Keratinocyte (primary cell): ENCODE measurements at regions not wholly inside any gene's neighbourhood (a gene's known extent, or its start where the extent isn't known, plus 50 kb on each side); places are given as distances from the start of the nearest gene placed in this dataset.
A peak's percentile ranks its signal among the peaks of the same experiment; 100 is the strongest.

Source experiments
- DNase-seq: peaks from one replicate; pipeline ENCODE4 v3.0.0-alpha.2; 2011; ENCODE audit warnings: low read depth, missing footprints, low spot score
- FAIRE-seq: peaks from 2 replicates; lab custom pipeline; 2011; peaks lifted over from hg19 to GRCh38; lab: Jason Lieb, UNC
- H2AFZ ChIP-seq: 2 replicates; pipeline ENCODE4 v1.6.0; 2012; ENCODE audit warnings: low read length, control low read depth, inconsistent platforms; ENCODE audit not compliant: control insufficient read depth
- H3K27ac ChIP-seq: 2 replicates; pipeline ENCODE4 v1.5.1; 2011; ENCODE audit warnings: low read length; ENCODE audit not compliant: control insufficient read depth, insufficient read depth
- H3K27me3 ChIP-seq: 3 replicates; pipeline ENCODE4 v1.6.0; 2011; ENCODE audit warnings: low read length; ENCODE audit not compliant: control insufficient read depth, insufficient read depth; ENCODE audit errors: extremely low read depth
- H3K36me3 ChIP-seq, 2 experiments: 2 replicates in 1 of 2; 3 replicates in 1 of 2; pipeline ENCODE4 v1.5.1; 2011; ENCODE audit warnings: low read length in 2 of 2, mild to moderate bottlenecking in 1 of 2; ENCODE audit not compliant: control insufficient read depth in 2 of 2, insufficient read depth in 2 of 2; ENCODE audit errors: extremely low read depth in 1 of 2
- H3K4me1 ChIP-seq: 3 replicates; pipeline ENCODE4 v1.5.1; 2011; ENCODE audit warnings: low read length; ENCODE audit not compliant: control insufficient read depth, insufficient read depth; ENCODE audit errors: extremely low read depth
- H3K4me2 ChIP-seq: 3 replicates; pipeline ENCODE4 v1.6.0; 2011; ENCODE audit warnings: low read depth, low read length; ENCODE audit not compliant: control insufficient read depth, insufficient read depth; ENCODE audit errors: extremely low read depth
- H3K4me3 ChIP-seq, 3 experiments: fragments of 200-600 bp in 1 of 3; sonication (generic) in 1 of 3; 2 replicates in 2 of 3; 3 replicates in 1 of 3; pipeline ENCODE4 v1.5.1; 2011 to 2016; ENCODE audit warnings: low read length in 3 of 3, mild to moderate bottlenecking in 3 of 3, control low read depth in 2 of 3, inconsistent platforms in 1 of 3, low read depth in 1 of 3, mixed read lengths in 1 of 3, mixed run types in 1 of 3, moderate library complexity in 1 of 3; ENCODE audit not compliant: control insufficient read depth in 2 of 3, insufficient read depth in 2 of 3; ENCODE audit errors: extremely low read depth in 1 of 3
- H3K79me2 ChIP-seq: 2 replicates; pipeline ENCODE4 v1.6.0; 2012; ENCODE audit warnings: low read length; ENCODE audit not compliant: control insufficient read depth, insufficient read depth
- H3K9ac ChIP-seq: 3 replicates; pipeline ENCODE4 v1.6.0; 2011; ENCODE audit warnings: low read length; ENCODE audit not compliant: control insufficient read depth, insufficient read depth; ENCODE audit errors: extremely low read depth
- H3K9me1 ChIP-seq: 3 replicates; pipeline ENCODE4 v1.6.0; 2011; ENCODE audit warnings: low read length; ENCODE audit not compliant: control insufficient read depth, insufficient read depth; ENCODE audit errors: extremely low read depth
- H3K9me3 ChIP-seq: 2 replicates; pipeline ENCODE4 v1.5.1; 2012; ENCODE audit warnings: low read depth, low read length; ENCODE audit not compliant: control insufficient read depth
- H4K20me1 ChIP-seq: 3 replicates; pipeline ENCODE4 v1.6.0; 2011; ENCODE audit warnings: low read length; ENCODE audit not compliant: control insufficient read depth, insufficient read depth; ENCODE audit errors: extremely low read depth
- EZH2 ChIP-seq: IDR thresholded peaks from one replicate; pipeline ENCODE4 v1.6.1; 2012; ENCODE audit warnings: inconsistent platforms, mild to moderate bottlenecking, low read length, moderate library complexity
- dilution Hi-C: fragments of 300-500 bp; cut with MboI; formaldehyde crosslinking; loops from one replicate; pipeline ENCODE4 v1.7.0; 2020; ENCODE audit warnings: low sequenced_read_pairs; ENCODE audit not compliant: extremely low pct_ligation_motif_present
- TF ChIP-seq, protein P1 (sequence below), 3 experiments: IDR thresholded peaks in 1 of 3; conservative IDR thresholded peaks in 1 of 3; optimal IDR thresholded peaks in 1 of 3; 2 replicates in 2 of 3; 3 replicates in 1 of 3; pipeline versions ENCODE3 to v1.5.1; 2011; ENCODE audit warnings: low read length in 3 of 3, mild to moderate bottlenecking in 3 of 3, moderate library complexity in 2 of 3, control low read depth in 1 of 3, inconsistent platforms in 1 of 3; ENCODE audit not compliant: insufficient read depth in 2 of 3; ENCODE audit errors: extremely low read depth in 1 of 3

DNA sequence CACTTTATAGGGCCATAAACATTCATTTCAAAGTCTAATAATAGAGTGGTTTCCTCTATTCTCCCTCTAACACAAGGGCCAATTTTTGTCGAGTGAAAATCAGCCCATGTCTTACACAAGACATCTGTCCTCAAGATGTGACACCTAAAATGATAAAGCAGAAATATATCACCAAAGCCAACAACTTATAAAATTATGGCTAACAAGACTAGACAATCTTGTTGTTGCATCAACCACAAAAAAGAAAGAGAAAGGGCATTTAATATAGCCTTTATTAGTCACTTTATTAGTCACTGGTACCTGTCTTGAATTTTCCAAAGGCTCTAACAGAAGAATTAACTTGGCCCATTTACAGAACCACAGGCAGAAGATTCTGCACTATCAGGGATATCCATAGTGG, 161.6 kb downstream of the SMIM20 start:
- Histone ChIP-seq H3K9me1 (no peaks in the 10 kb centered on the region), H3K27ac (peak overlapping the region; percentile 23), H3K36me3 (no peaks in the 10 kb centered on the region), H3K4me3 (no peak overlapping the region), H2AFZ (no peak overlapping the region), H3K27me3 (peaks cover 3% of the 10 kb centered on the region), H3K4me2 (peak overlapping the region; percentile 27), H3K4me1 (peaks cover 20% of the 10 kb centered on the region), H3K79me2 (no peaks in the 10 kb centered on the region), H3K9me3 (peaks cover 3% of the 10 kb centered on the region), H4K20me1 (no peaks in the 10 kb centered on the region), H3K9ac (no peak overlapping the region)
- TF ChIP-seq EZH2, result no peak
- TF ChIP-seq, protein P1, sequence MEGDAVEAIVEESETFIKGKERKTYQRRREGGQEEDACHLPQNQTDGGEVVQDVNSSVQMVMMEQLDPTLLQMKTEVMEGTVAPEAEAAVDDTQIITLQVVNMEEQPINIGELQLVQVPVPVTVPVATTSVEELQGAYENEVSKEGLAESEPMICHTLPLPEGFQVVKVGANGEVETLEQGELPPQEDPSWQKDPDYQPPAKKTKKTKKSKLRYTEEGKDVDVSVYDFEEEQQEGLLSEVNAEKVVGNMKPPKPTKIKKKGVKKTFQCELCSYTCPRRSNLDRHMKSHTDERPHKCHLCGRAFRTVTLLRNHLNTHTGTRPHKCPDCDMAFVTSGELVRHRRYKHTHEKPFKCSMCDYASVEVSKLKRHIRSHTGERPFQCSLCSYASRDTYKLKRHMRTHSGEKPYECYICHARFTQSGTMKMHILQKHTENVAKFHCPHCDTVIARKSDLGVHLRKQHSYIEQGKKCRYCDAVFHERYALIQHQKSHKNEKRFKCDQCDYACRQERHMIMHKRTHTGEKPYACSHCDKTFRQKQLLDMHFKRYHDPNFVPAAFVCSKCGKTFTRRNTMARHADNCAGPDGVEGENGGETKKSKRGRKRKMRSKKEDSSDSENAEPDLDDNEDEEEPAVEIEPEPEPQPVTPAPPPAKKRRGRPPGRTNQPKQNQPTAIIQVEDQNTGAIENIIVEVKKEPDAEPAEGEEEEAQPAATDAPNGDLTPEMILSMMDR (optimal IDR thresholded peaks at IDR 0.05 in 1 of 3, IDR thresholded peaks at IDR 0.05 in 1 of 3, conservative IDR thresholded peaks at IDR 0.05 in 1 of 3; ENCODE audit: extremely low read depth in 1 of 3, insufficient read depth in 2 of 3, low read length in 3 of 3), result no peak
- FAIRE-seq (peak; percentile 72), DNase-seq (no peak)
- dilution Hi-C loops, result no loop called here

DNA sequence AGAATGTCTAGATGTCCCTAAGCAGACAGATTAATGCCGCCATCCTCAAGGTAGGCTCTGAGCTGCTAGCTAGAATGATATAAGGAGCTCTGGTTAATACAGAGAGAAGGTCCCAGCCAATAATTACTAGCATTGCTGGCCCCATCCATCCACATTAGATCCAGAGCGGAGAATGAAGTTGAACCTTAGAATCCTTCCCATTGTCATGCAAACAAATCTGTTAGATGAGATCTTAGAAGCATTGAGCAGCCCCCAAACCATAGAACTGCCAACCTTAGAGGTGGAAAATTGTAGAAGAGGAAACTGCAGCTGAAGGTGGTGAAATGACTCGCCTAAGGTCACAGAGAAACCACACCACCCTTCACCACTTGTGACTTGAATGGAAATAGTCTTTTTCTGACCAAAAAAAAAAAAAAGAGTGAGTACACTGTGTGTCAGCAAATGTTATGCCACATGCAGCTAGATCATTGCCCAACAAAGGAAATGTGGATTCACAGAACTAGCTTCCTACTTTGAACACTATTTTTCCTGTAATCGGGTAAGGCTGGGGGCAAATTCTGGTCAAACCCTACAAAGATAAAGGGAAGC, 162.1 kb downstream of the SMIM20 start:
- no peaks in the 10 kb centered on the region for H3K36me3 ChIP-seq
- FAIRE-seq (peak; percentile 86), DNase-seq (no peak)
- no peak for TF ChIP-seq EZH2
- TF ChIP-seq, protein P1 (optimal IDR thresholded peaks at IDR 0.05 in 1 of 3, IDR thresholded peaks at IDR 0.05 in 1 of 3, conservative IDR thresholded peaks at IDR 0.05 in 1 of 3; ENCODE audit: extremely low read depth in 1 of 3, insufficient read depth in 2 of 3, low read length in 3 of 3), result no peak
- H3K79me2 ChIP-seq, result no peaks in the 10 kb centered on the region
- no peak overlapping the region for H3K4me3 ChIP-seq
- H3K27me3 ChIP-seq, result peaks cover 3% of the 10 kb centered on the region
- dilution Hi-C loops, result no loop called here
- no peak overlapping the region for H3K9ac ChIP-seq
- H3K9me3 ChIP-seq, result peaks cover 3% of the 10 kb centered on the region
- H3K27ac ChIP-seq, result peak overlapping the region; percentile 23
- no peak overlapping the region for H2AFZ ChIP-seq
- H3K4me2 ChIP-seq, result peak overlapping the region; percentile 27
- peaks cover 20% of the 10 kb centered on the region for H3K4me1 ChIP-seq
- no peaks in the 10 kb centered on the region for H4K20me1 ChIP-seq
- no peaks in the 10 kb centered on the region for H3K9me1 ChIP-seq
